ENCODE measurements at regions not wholly inside any gene's neighbourhood (a gene's known extent, or its start where the extent isn't known, plus 50 kb on each side); places are given as distances from the start of the nearest gene placed in this dataset.

GRCh38 chrX:137646472-137646871 lies 80.5 kb downstream of the ZIC3 start:
- in situ Hi-C loops (cut with HindIII; ENCODE audit: low sequenced_read_pairs), result no loop called here
- DNase-seq (ENCODE audit: low read depth, low spot score), result no peak
- no peak overlapping the region for H3K4me3 ChIP-seq (ENCODE audit: low read depth, low read length)
- no peak for TF ChIP-seq CTCF (IDR thresholded peaks at IDR 0.05; ENCODE audit: low read depth, low read length)

GRCh38 chrX:137651647-137652046 lies 85.7 kb downstream of the ZIC3 start:
- TF ChIP-seq CTCF (IDR thresholded peaks at IDR 0.05; ENCODE audit: low read depth, low read length), result no peak
- in situ Hi-C loops (cut with HindIII; ENCODE audit: low sequenced_read_pairs), result no loop called here
- no peak overlapping the region for H3K4me3 ChIP-seq (ENCODE audit: low read depth, low read length)
- no peak for DNase-seq (ENCODE audit: low read depth, low spot score)

- in situ Hi-C loops (cut with HindIII; ENCODE audit: low sequenced_read_pairs), result no loop called here
- TF ChIP-seq CTCF (IDR thresholded peaks at IDR 0.05; ENCODE audit: low read depth, low read length), result no peak
- no peak overlapping the region for H3K4me3 ChIP-seq (ENCODE audit: low read depth, low read length)
- no peak for DNase-seq (ENCODE audit: low read depth, low spot score)
These were observed 86.2 kb downstream of the ZIC3 start for GRCh38 chrX:137652086-137652485.

GRCh38 chrX:137654481-137654880 lies 88.6 kb downstream of the ZIC3 start:
- no peak for DNase-seq (ENCODE audit: low read depth, low spot score)
- H3K4me3 ChIP-seq (ENCODE audit: low read depth, low read length), result no peak overlapping the region
- TF ChIP-seq CTCF (IDR thresholded peaks at IDR 0.05; ENCODE audit: low read depth, low read length), result no peak
- in situ Hi-C loops (cut with HindIII; ENCODE audit: low sequenced_read_pairs), result no loop called here

GRCh38 chrX:137667776-137668175 lies 101.8 kb downstream of the ZIC3 start:
- no peak overlapping the region for H3K4me3 ChIP-seq (ENCODE audit: low read depth, low read length)
- TF ChIP-seq CTCF (IDR thresholded peaks at IDR 0.05; ENCODE audit: low read depth, low read length), result no peak
- in situ Hi-C loops (cut with HindIII; ENCODE audit: low sequenced_read_pairs), result no loop called here
- DNase-seq (ENCODE audit: low read depth, low spot score), result no peak

- H3K4me3 ChIP-seq (ENCODE audit: low read depth, low read length), result no peak overlapping the region
- no peak for TF ChIP-seq CTCF (IDR thresholded peaks at IDR 0.05; ENCODE audit: low read depth, low read length)
- DNase-seq (ENCODE audit: low read depth, low spot score), result no peak
- in situ Hi-C loops (cut with HindIII; ENCODE audit: low sequenced_read_pairs), result no loop called here
These were observed 118.7 kb downstream of the ZIC3 start for GRCh38 chrX:137684591-137684990.

- no peak for TF ChIP-seq CTCF (IDR thresholded peaks at IDR 0.05; ENCODE audit: low read depth, low read length)
- in situ Hi-C loops (cut with HindIII; ENCODE audit: low sequenced_read_pairs), result no loop called here
- DNase-seq (ENCODE audit: low read depth, low spot score), result no peak
These were observed 129.5 kb downstream of the ZIC3 start for GRCh38 chrX:137695417-137695816.

More at GRCh38 chrX:137695417-137695816, 129.5 kb downstream of the ZIC3 start:
- H3K4me3 ChIP-seq (ENCODE audit: low read depth, low read length), result no peak overlapping the region
